ENCODE measurements at regions not wholly inside any gene's neighbourhood (a gene's known extent, or its start where the extent isn't known, plus 50 kb on each side); places are given as distances from the start of the nearest gene placed in this dataset.

GRCh38 chr9:134502809-134503211 lies 138.8 kb upstream of the COL5A1 start:
- in situ Hi-C loops (cut with HindIII; ENCODE audit: low sequenced_read_pairs), result no loop called here
- H3K4me3 ChIP-seq (ENCODE audit: low read depth, low read length), result no peak overlapping the region
- peak; percentile 86 for DNase-seq (ENCODE audit: low read depth)
- no peak for TF ChIP-seq CTCF (IDR thresholded peaks at IDR 0.05; ENCODE audit: low read depth, low read length, missing control alignments)

DNA sequence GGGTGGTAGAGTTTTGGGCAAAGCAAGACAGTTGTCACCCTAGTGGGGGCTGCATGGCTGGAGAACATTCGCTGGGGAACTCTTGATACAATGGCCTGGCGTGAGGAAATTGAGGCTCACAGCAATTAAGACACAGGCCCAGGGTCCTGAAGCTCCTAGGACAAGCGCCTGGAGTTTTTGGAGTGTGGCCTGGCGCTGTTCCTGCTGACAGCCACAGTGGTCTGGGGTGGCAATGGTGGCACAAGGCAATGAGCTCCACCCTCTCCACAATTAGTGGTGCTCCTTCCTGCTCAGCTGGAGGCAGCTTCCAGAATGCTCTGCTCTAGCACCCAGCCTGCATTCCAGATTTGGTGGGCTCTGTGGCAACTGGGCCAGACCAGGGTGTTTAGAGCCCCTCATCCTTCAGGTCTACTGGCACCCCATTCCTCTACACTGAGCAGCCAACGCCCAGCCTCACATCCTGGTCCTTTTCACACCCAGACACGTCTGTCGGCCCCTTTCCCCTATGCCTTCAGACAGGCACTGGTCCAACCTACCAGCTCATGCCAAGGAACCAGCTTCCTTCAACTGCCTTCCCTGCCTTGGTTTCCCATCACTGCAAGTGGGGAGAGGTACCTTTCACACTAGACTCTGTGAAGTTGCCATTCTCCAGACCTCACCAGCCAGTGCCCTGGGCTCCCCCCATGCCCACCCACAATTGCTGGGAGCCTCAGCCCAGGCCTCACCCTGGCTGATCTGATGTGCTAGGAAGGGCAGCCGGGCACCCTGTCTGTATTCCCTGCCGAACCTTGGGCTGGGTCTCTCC lies 138.1 kb upstream of the COL5A1 start:
- DNase-seq (ENCODE audit: low read depth), result no peak
- no peak overlapping the region for H3K4me3 ChIP-seq (ENCODE audit: low read depth, low read length)
- TF ChIP-seq CTCF (IDR thresholded peaks at IDR 0.05; ENCODE audit: low read depth, low read length, missing control alignments), result no peak
- in situ Hi-C loops (cut with HindIII; ENCODE audit: low sequenced_read_pairs), result no loop called here

GRCh38 chr9:134504106-134504385 lies 137.6 kb upstream of the COL5A1 start:
- H3K4me3 ChIP-seq (ENCODE audit: low read depth, low read length), result no peak overlapping the region
- TF ChIP-seq CTCF (IDR thresholded peaks at IDR 0.05; ENCODE audit: low read depth, low read length, missing control alignments), result no peak
- in situ Hi-C loops (cut with HindIII; ENCODE audit: low sequenced_read_pairs), result no loop called here
- DNase-seq (ENCODE audit: low read depth), result no peak

GRCh38 chr9:134505032-134505431 lies 136.6 kb upstream of the COL5A1 start:
- DNase-seq (ENCODE audit: low read depth), result no peak
- in situ Hi-C loops (cut with HindIII; ENCODE audit: low sequenced_read_pairs), result no loop called here
- no peak for TF ChIP-seq CTCF (IDR thresholded peaks at IDR 0.05; ENCODE audit: low read depth, low read length, missing control alignments)
- no peak overlapping the region for H3K4me3 ChIP-seq (ENCODE audit: low read depth, low read length)

GRCh38 chr9:134509281-134509680 lies 132.3 kb upstream of the COL5A1 start:
- no peak overlapping the region for H3K4me3 ChIP-seq (ENCODE audit: low read depth, low read length)
- TF ChIP-seq CTCF (IDR thresholded peaks at IDR 0.05; ENCODE audit: low read depth, low read length, missing control alignments), result no peak
- DNase-seq (ENCODE audit: low read depth), result no peak
- in situ Hi-C loops (cut with HindIII; ENCODE audit: low sequenced_read_pairs), result no loop called here

DNA sequence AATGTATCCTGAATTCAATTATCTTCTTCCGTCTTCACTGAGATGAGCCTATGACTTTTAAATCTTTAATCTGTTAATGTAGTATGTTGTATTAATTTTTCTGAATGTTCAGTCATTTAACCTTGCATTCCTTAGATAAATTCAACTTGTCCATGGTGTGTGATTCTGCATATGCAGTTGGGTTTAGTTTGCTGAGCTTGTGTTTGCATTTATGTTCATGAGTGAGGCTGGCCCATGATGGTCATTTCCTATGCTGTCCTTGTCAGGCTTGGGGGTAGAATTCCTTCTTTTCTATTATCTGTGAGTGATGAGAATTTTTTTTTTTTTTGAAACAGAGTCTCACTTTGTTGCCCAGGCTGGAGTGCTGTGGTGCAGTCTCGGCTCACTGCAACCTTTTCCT lies 131.8 kb upstream of the COL5A1 start:
- in situ Hi-C loops (cut with HindIII; ENCODE audit: low sequenced_read_pairs), result no loop called here
- TF ChIP-seq CTCF (IDR thresholded peaks at IDR 0.05; ENCODE audit: low read depth, low read length, missing control alignments), result no peak
- no peak for DNase-seq (ENCODE audit: low read depth)
- no peak overlapping the region for H3K4me3 ChIP-seq (ENCODE audit: low read depth, low read length)

All from astrocyte of the cerebellum (primary cell).